Transverse colon (tissue), 4 donors: ENCODE measurements at regions not wholly inside any gene's neighbourhood (a gene's known extent, or its start where the extent isn't known, plus 50 kb on each side); places are given as distances from the start of the nearest gene placed in this dataset.
"Not testable (repeated sequence)": the region's sequence is repeated elsewhere in the genome, so short reads cannot be mapped to it uniquely, and the experiment has no call there.

Experiments used
- POLR2AphosphoS5 ChIP-seq, 3 donors: sonication (generic); formaldehyde crosslinking; IDR thresholded peaks; one replicate each; pipeline ENCODE4 v1.6.1; 2016; ENCODE audit warnings: antibody characterized with exemption in 3 of 3
- TF ChIP-seq, protein P1 (sequence below), 5 experiments: fragments of 200-600 bp in 3 of 5; fragments of 450-650 bp in 2 of 5; sonication (generic) in 3 of 5; IDR thresholded peaks; 1 replicate in 2 of 5; 2 replicates in 3 of 5; pipeline ENCODE4 v1.5.1; 2016 to 2017; ENCODE audit warnings: antibody characterized with exemption in 5 of 5, inconsistent platforms in 3 of 5, mild to moderate bottlenecking in 2 of 5, moderate library complexity in 1 of 5

DNA sequence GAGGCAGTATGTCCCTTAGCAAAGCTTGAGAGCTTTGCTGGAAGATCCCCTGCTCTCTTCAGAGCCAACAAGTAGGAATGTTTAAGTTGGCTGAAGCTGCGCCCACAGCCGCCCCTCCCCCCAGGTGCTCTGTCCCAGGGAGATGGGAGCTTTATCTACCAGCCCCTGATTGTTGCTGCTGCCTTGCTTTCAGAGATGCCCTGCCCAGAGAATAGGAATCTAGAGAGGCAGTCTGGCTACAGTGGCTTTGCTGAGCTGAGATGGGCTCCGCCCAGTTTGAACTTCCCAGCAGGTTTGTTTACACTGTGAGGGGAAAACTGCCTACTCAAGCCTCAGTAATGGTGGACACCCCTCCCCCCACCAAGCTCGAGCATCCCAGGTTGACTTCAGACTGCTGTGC is 423.6 kb downstream of the KCTD16 start:
- TF ChIP-seq, protein P1, sequence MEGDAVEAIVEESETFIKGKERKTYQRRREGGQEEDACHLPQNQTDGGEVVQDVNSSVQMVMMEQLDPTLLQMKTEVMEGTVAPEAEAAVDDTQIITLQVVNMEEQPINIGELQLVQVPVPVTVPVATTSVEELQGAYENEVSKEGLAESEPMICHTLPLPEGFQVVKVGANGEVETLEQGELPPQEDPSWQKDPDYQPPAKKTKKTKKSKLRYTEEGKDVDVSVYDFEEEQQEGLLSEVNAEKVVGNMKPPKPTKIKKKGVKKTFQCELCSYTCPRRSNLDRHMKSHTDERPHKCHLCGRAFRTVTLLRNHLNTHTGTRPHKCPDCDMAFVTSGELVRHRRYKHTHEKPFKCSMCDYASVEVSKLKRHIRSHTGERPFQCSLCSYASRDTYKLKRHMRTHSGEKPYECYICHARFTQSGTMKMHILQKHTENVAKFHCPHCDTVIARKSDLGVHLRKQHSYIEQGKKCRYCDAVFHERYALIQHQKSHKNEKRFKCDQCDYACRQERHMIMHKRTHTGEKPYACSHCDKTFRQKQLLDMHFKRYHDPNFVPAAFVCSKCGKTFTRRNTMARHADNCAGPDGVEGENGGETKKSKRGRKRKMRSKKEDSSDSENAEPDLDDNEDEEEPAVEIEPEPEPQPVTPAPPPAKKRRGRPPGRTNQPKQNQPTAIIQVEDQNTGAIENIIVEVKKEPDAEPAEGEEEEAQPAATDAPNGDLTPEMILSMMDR (IDR thresholded peaks at IDR 0.05) = not testable (repeated sequence)
- not testable (repeated sequence) for TF ChIP-seq POLR2AphosphoS5 (IDR thresholded peaks at IDR 0.05)
